PC-3 (cell line): ENCODE measurements at regions not wholly inside any gene's neighbourhood (a gene's known extent, or its start where the extent isn't known, plus 50 kb on each side); places are given as distances from the start of the nearest gene placed in this dataset.

Experiments
- ATAC-seq: fragments of 200-7000 bp; cut with Tn5 transposase; 2 replicates; pipeline ENCODE4 v1.9.1; 2020; ENCODE audit warnings: mild to moderate bottlenecking, moderate library complexity
- BruUV-seq: library from RNA; stranded (reverse); fragments of 400-500 nt; replicated peaks from 2 replicates; lab custom pipeline; 2021; lab: Mats Ljungman, UMichigan
- CTCF ChIA-PET: fragments of 300-600 bp; sonication (Branson Sonifier 250); formaldehyde crosslinking; loops from one replicate; lab custom pipeline; 2022; ENCODE audit warnings: antibody characterized with exemption; lab: Charles Lee
- POLR2A ChIA-PET: fragments of 300-600 bp; sonication (Branson Sonifier 250); formaldehyde crosslinking; loops from one replicate; lab custom pipeline; 2022; ENCODE audit warnings: antibody characterized with exemption; ENCODE audit not compliant: unreplicated experiment; lab: Charles Lee
- DNase-seq: peaks from one replicate; pipeline ENCODE4 v3.0.0-alpha.2; 2015
- H2AFZ ChIP-seq: fragments of 300-600 bp; sonication (generic); 2 replicates; pipeline ENCODE4 v1.6.0; 2016; ENCODE audit warnings: antibody characterized with exemption, low read length
- H3F3A ChIP-seq: fragments of 300-600 bp; sonication (generic); one replicate; pipeline ENCODE4 v1.6.0; 2017; ENCODE audit warnings: antibody characterized with exemption, low read length, control low read depth, mild to moderate bottlenecking; ENCODE audit not compliant: unreplicated experiment
- H3K27ac ChIP-seq: fragments of 300-600 bp; sonication (generic); 2 replicates; pipeline ENCODE4 v1.5.1; 2016; ENCODE audit warnings: mild to moderate bottlenecking, low read length
- H3K27me3 ChIP-seq: fragments of 300-600 bp; sonication (generic); 2 replicates; pipeline ENCODE4 v1.6.1; 2016; ENCODE audit warnings: low read length, mixed read lengths
- H3K36me3 ChIP-seq: fragments of 300-600 bp; sonication (generic); 2 replicates; pipeline ENCODE4 v1.6.1; 2016; ENCODE audit warnings: low read depth, mixed run types, low read length, mixed read lengths
- H3K4me1 ChIP-seq: fragments of 300-600 bp; sonication (generic); 2 replicates; pipeline ENCODE4 v1.5.1; 2016; ENCODE audit warnings: low read length; ENCODE audit not compliant: insufficient read depth
- H3K4me2 ChIP-seq: fragments of 300-600 bp; sonication (generic); 2 replicates; pipeline ENCODE4 v1.6.0; 2016; ENCODE audit warnings: low read length
- H3K4me3 ChIP-seq: fragments of 300-600 bp; sonication (generic); 2 replicates; pipeline ENCODE4 v1.5.1; 2016; ENCODE audit warnings: mild to moderate bottlenecking, low read length, mixed read lengths
- H3K79me2 ChIP-seq: fragments of 300-600 bp; sonication (generic); 2 replicates; pipeline ENCODE4 v1.6.1; 2017; ENCODE audit warnings: low read length, mixed read lengths
- H3K9ac ChIP-seq: fragments of 300-600 bp; sonication (generic); 2 replicates; pipeline ENCODE4 v1.6.0; 2016; ENCODE audit warnings: mild to moderate bottlenecking, low read length
- H3K9me2 ChIP-seq: fragments of 300-600 bp; sonication (generic); replicated peaks from 2 replicates; pipeline ENCODE4 v1.6.1; 2016; ENCODE audit warnings: mixed run types, low read length, mixed read lengths
- H3K9me3 ChIP-seq: fragments of 300-600 bp; sonication (generic); 2 replicates; pipeline ENCODE4 v1.6.1; 2016; ENCODE audit warnings: low read length, mixed read lengths
- H4K20me1 ChIP-seq: fragments of 300-600 bp; sonication (generic); 2 replicates; pipeline ENCODE4 v1.6.1; 2016; ENCODE audit warnings: low read length, mixed read lengths
- CTCF ChIP-seq: fragments of 300-600 bp; sonication (generic); conservative IDR thresholded peaks from 2 replicates; pipeline ENCODE4 v1.5.1; 2017; ENCODE audit warnings: antibody characterized with exemption, low read depth, mild to moderate bottlenecking, low read length
- EZH2 ChIP-seq: fragments of 300-600 bp; sonication (generic); IDR thresholded peaks from one replicate; pipeline ENCODE4 v1.6.1; 2017; ENCODE audit warnings: antibody characterized with exemption, mild to moderate bottlenecking, low read length; ENCODE audit not compliant: unreplicated experiment
- EZH2phosphoT487 ChIP-seq: fragments of 300-600 bp; sonication (generic); IDR thresholded peaks from 2 replicates; pipeline ENCODE4 v1.6.1; 2018; ENCODE audit warnings: mild to moderate bottlenecking, antibody characterized with exemption, low read length, borderline replicate concordance
- intact Hi-C: fragments of 100-400 bp; cut with micrococcal nuclease; formaldehyde crosslinking; loops from 2 replicates; pipeline ENCODE4 v1.9.0; 2023

GRCh38 chr3:194851941-194852340 is 166.3 kb downstream of the FAM43A start:
- Histone ChIP-seq H3K9me2 (no peaks in the 10 kb centered on the region), H3K4me1 (peaks cover 9% of the 10 kb centered on the region), H3K4me3 (no peak overlapping the region), H3K9me3 (no peaks in the 10 kb centered on the region), H3K4me2 (no peak overlapping the region), H3K36me3 (no peaks in the 10 kb centered on the region), H4K20me1 (no peaks in the 10 kb centered on the region), H2AFZ (no peak overlapping the region), H3K79me2 (no peaks in the 10 kb centered on the region), H3K9ac (no peak overlapping the region), H3K27me3 (no peaks in the 10 kb centered on the region), H3F3A (no peaks in the 10 kb centered on the region), H3K27ac (no peak overlapping the region)
- TF ChIP-seq CTCF = no peak
- no peak for TF ChIP-seq EZH2phosphoT487
- TF ChIP-seq EZH2 = no peak
- no TSS peak for BruUV-seq
- CTCF ChIA-PET = no interaction called here
- ATAC-seq = no peak
- intact Hi-C loops = no loop called here
- POLR2A ChIA-PET = no interaction called here
- DNase-seq = no peak

- H3K79me2 ChIP-seq = no peaks in the 10 kb centered on the region
- intact Hi-C loops = no loop called here
- DNase-seq (no peak), ATAC-seq (no peak)
- H3K27ac ChIP-seq = no peak overlapping the region
- BruUV-seq = no TSS peak
- no peak overlapping the region for H3K9ac ChIP-seq
- H3K9me3 ChIP-seq = no peaks in the 10 kb centered on the region
- no peaks in the 10 kb centered on the region for H3K36me3 ChIP-seq
- no peaks in the 10 kb centered on the region for H3K9me2 ChIP-seq
- H3K4me1 ChIP-seq = peaks cover 9% of the 10 kb centered on the region
- no peak overlapping the region for H2AFZ ChIP-seq
- TF ChIP-seq EZH2 (no peak), EZH2phosphoT487 (no peak), CTCF (no peak)
- no peak overlapping the region for H3K4me3 ChIP-seq
- no peak overlapping the region for H3K4me2 ChIP-seq
- POLR2A ChIA-PET = no interaction called here
- CTCF ChIA-PET = no interaction called here
- H4K20me1 ChIP-seq = no peaks in the 10 kb centered on the region
- H3F3A ChIP-seq = no peaks in the 10 kb centered on the region
- H3K27me3 ChIP-seq = no peaks in the 10 kb centered on the region
Measured at GRCh38 chr3:194852345-194852744, 166.7 kb downstream of the FAM43A start.

GRCh38 chr3:194852831-194853508 is 167.3 kb downstream of the FAM43A start:
- ChIA-PET POLR2A (no interaction called here), CTCF (no interaction called here)
- DNase-seq = peak; percentile 60
- intact Hi-C loops = no loop called here
- peak; percentile 29; the same call in 1 of the 2 replicates for ATAC-seq
- Histone ChIP-seq H3K27me3 (no peaks in the 10 kb centered on the region), H3K4me1 (peaks cover 9% of the 10 kb centered on the region), H3F3A (no peaks in the 10 kb centered on the region), H2AFZ (no peak overlapping the region), H3K9me2 (no peaks in the 10 kb centered on the region), H3K36me3 (no peaks in the 10 kb centered on the region), H3K9me3 (no peaks in the 10 kb centered on the region), H3K27ac (no peak overlapping the region), H4K20me1 (no peaks in the 10 kb centered on the region), H3K79me2 (no peaks in the 10 kb centered on the region), H3K4me2 (peak overlapping the region; percentile 4), H3K9ac (no peak overlapping the region), H3K4me3 (no peak overlapping the region)
- BruUV-seq = no TSS peak
- TF ChIP-seq EZH2phosphoT487 = no peak
- no peak for TF ChIP-seq EZH2
- no peak for TF ChIP-seq CTCF
